GM12865 (cell line): ENCODE measurements at regions not wholly inside any gene's neighbourhood (a gene's known extent, or its start where the extent isn't known, plus 50 kb on each side); places are given as distances from the start of the nearest gene placed in this dataset.

Experiments
- DNase-seq: peaks from one replicate; pipeline ENCODE4 v3.0.0; 2010; ENCODE audit warnings: low read depth
- H3K4me3 ChIP-seq: 2 replicates; pipeline ENCODE4 v1.5.1; 2011; ENCODE audit warnings: mild to moderate bottlenecking, low read depth, low read length, control low read depth
- CTCF ChIP-seq: IDR thresholded peaks from 2 replicates; pipeline ENCODE4 v1.5.1; 2011; ENCODE audit warnings: low read length, control low read depth, low read depth, inconsistent platforms; ENCODE audit not compliant: insufficient read depth; ENCODE audit errors: missing control alignments

GRCh38 chr4:56206258-56206657 is 181.0 kb downstream of the AASDH start:
- no peak for TF ChIP-seq CTCF
- no peak for DNase-seq
- no peak overlapping the region for H3K4me3 ChIP-seq

- H3K4me3 ChIP-seq = no peak overlapping the region
- TF ChIP-seq CTCF = no peak
- DNase-seq = no peak
Observed at GRCh38 chr4:56200275-56200674, 187.0 kb downstream of the AASDH start.

GRCh38 chr4:56198265-56198664 is 189.0 kb downstream of the AASDH start:
- no peak for DNase-seq
- TF ChIP-seq CTCF = no peak
- H3K4me3 ChIP-seq = no peak overlapping the region

GRCh38 chr4:56197387-56197786 is 189.9 kb downstream of the AASDH start:
- TF ChIP-seq CTCF = no peak
- DNase-seq = no peak
- H3K4me3 ChIP-seq = no peak overlapping the region

- DNase-seq = no peak
- TF ChIP-seq CTCF = no peak
- H3K4me3 ChIP-seq = no peak overlapping the region
Observed at GRCh38 chr4:56195025-56195424, 192.3 kb downstream of the AASDH start.

GRCh38 chr4:56191534-56191933 is 195.8 kb downstream of the AASDH start:
- DNase-seq = no peak
- H3K4me3 ChIP-seq = no peak overlapping the region
- no peak for TF ChIP-seq CTCF

GRCh38 chr4:56187688-56188087 is 199.6 kb downstream of the AASDH start:
- TF ChIP-seq CTCF = no peak
- no peak for DNase-seq
- no peak overlapping the region for H3K4me3 ChIP-seq
